K562 (cell line): ENCODE measurements at regions not wholly inside any gene's neighbourhood (a gene's known extent, or its start where the extent isn't known, plus 50 kb on each side); places are given as distances from the start of the nearest gene placed in this dataset.
A peak's percentile ranks its signal among the peaks of the same experiment; 100 is the strongest.

Experiments
- ATAC-seq: fragments of 200-7000 bp; cut with Tn5 transposase; 3 replicates; pipeline ENCODE4 v1.9.1; 2020; ENCODE audit warnings: moderate library complexity
- BruUV-seq: library from RNA; stranded (reverse); fragments of 400-500 nt; replicated peaks from 2 replicates; lab custom pipeline; 2021; lab: Mats Ljungman, UMichigan
- CTCF ChIA-PET: fragments of 300-600 bp; formaldehyde crosslinking; extraction: SDS; loops from one replicate; lab custom pipeline; 2021; ENCODE audit warnings: low intra/inter-chr PET ratio; lab: Yijun Ruan, JAX
- POLR2A ChIA-PET: fragments of 300-600, 350-650 bp; sonication (Branson Sonifier 250); formaldehyde crosslinking; extraction: SDS; loops from one replicate; lab custom pipeline; 2021; ENCODE audit warnings: antibody characterized with exemption, inconsistent platforms; lab: Yijun Ruan, JAX
- DNase-seq, 4 experiments: peaks; one replicate each; pipeline versions ENCODE4 v3.0.0 to v3.0.0-alpha.2; 2011 to 2018; ENCODE audit warnings: low spot score in 3 of 4, mixed read lengths in 3 of 4; ENCODE audit errors: extremely low read depth in 1 of 4
- FAIRE-seq: peaks from 2 replicates; lab custom pipeline; 2011; peaks lifted over from hg19 to GRCh38; lab: Jason Lieb, UNC
- H2AFZ ChIP-seq: 2 replicates; pipeline ENCODE4 v1.6.0; 2011; ENCODE audit warnings: low read depth, low read length, control low read depth, inconsistent platforms
- H3K27ac ChIP-seq: fragments of 200-600 bp; 3 replicates; pipeline ENCODE4 v1.8.0; 2011; ENCODE audit warnings: low read depth, mild to moderate bottlenecking, control low read depth, inconsistent platforms, low read length, moderate library complexity, mixed read lengths; ENCODE audit errors: extremely low read depth
- H3K27me3 ChIP-seq, 2 experiments: fragments of 300-600 bp in 1 of 2; 2 replicates in 1 of 2; 3 replicates in 1 of 2; pipeline versions ENCODE4 v1.6.0 to v1.8.0; 2011; ENCODE audit warnings: inconsistent platforms in 2 of 2, low read length in 2 of 2, mild to moderate bottlenecking in 1 of 2, mixed read lengths in 1 of 2, moderate library complexity in 1 of 2; ENCODE audit not compliant: control insufficient read depth in 2 of 2, insufficient read depth in 2 of 2
- H3K36me3 ChIP-seq: fragments of 300-600 bp; 3 replicates; pipeline ENCODE4 v1.8.0; 2011; ENCODE audit warnings: mild to moderate bottlenecking, low read length, inconsistent platforms; ENCODE audit not compliant: control insufficient read depth, insufficient read depth
- H3K4me1 ChIP-seq, 2 experiments: fragments of 200-600 bp in 1 of 2; replicated peaks in 1 of 2; 2 replicates in 1 of 2; 3 replicates in 1 of 2; pipeline versions ENCODE4 v1.5.1 to v1.8.0; 2011; ENCODE audit warnings: inconsistent platforms in 2 of 2, low read length in 2 of 2, mild to moderate bottlenecking in 1 of 2, mixed read lengths in 1 of 2, moderate library complexity in 1 of 2; ENCODE audit not compliant: control insufficient read depth in 2 of 2, insufficient read depth in 2 of 2
- H3K4me2 ChIP-seq: 2 replicates; pipeline ENCODE4 v1.6.1; 2011; ENCODE audit warnings: low read length, control low read depth, inconsistent platforms, mixed read lengths; ENCODE audit not compliant: insufficient read depth
- H3K4me3 ChIP-seq: fragments of 200-600 bp; sonication (generic), shearing (Covaris generic); 2 replicates; pipeline ENCODE4 v1.5.1; 2016; ENCODE audit warnings: control low read depth, inconsistent platforms
- H3K79me2 ChIP-seq: fragments of 200-600 bp; 3 replicates; pipeline ENCODE4 v1.8.0; 2011; ENCODE audit warnings: low read length, inconsistent platforms; ENCODE audit not compliant: control insufficient read depth, insufficient read depth
- H3K9ac ChIP-seq, 2 experiments: 2 replicates each; pipeline versions ENCODE4 v1.6.0 to v1.6.1; 2011; ENCODE audit warnings: low read depth in 2 of 2, low read length in 2 of 2, control low read depth in 1 of 2, inconsistent platforms in 1 of 2, mild to moderate bottlenecking in 1 of 2, mixed read lengths in 1 of 2; ENCODE audit not compliant: insufficient read depth in 1 of 2
- H3K9me1 ChIP-seq: one replicate; pipeline ENCODE4 v1.6.0; 2011; ENCODE audit warnings: inconsistent platforms, mild to moderate bottlenecking, low read length, moderate library complexity; ENCODE audit not compliant: control insufficient read depth, insufficient read depth
- H3K9me3 ChIP-seq: replicated peaks from 2 replicates; pipeline ENCODE4 v1.5.1; 2011; ENCODE audit warnings: low read depth, low read length, inconsistent platforms; ENCODE audit not compliant: control insufficient read depth, insufficient read depth
- H4K20me1 ChIP-seq: replicated peaks from 2 replicates; pipeline ENCODE4 v1.6.1; 2011; ENCODE audit warnings: low read length, inconsistent platforms, mixed read lengths; ENCODE audit not compliant: control insufficient read depth, insufficient read depth
- NR2C2 ChIP-seq, 2 experiments: fragments of 200-800 bp in 1 of 2; sonication (Bioruptor generic) in 1 of 2; sonication (generic) in 1 of 2; formaldehyde crosslinking in 1 of 2; IDR thresholded peaks; 2 replicates each; pipeline versions ENCODE4 v1.6.1 to v1.8.0; 2016 to 2022; ENCODE audit warnings: mild to moderate bottlenecking in 1 of 2, missing compliant biosample characterization in 1 of 2, missing genetic modification characterization in 1 of 2, missing genetic modification reagents in 1 of 2
- SNRNP70 ChIP-seq: fragments of 200-400 bp; formaldehyde crosslinking; optimal IDR thresholded peaks from 2 replicates; pipeline ENCODE3; 2017; ENCODE audit warnings: low read depth, low read length
- WGBS: fragments of 100-300 bp; shearing (Covaris generic); methylation state at CpG from one replicate; pipeline ENCODE4 v1.1.6; 2016; ENCODE audit warnings: low coverage, mixed read lengths; ENCODE audit not compliant: insufficient coverage; ENCODE audit errors: missing lambda C conversion rate; 5-methylcytosine and 5-hydroxymethylcytosine counted together
- in situ Hi-C: fragments of 300-500 bp; cut with MboI; formaldehyde crosslinking; loops from 4 replicates; pipeline ENCODE4 v1.15.0; 2018; ENCODE audit warnings: inconsistent platforms, mixed read lengths
- intact Hi-C: fragments of 100-400 bp; cut with micrococcal nuclease; formaldehyde crosslinking; loops from 2 replicates; pipeline ENCODE4 v1.14.2; 2022
- TF ChIP-seq, protein P1 (sequence below), 3 experiments: IDR thresholded peaks in 2 of 3; conservative IDR thresholded peaks in 1 of 3; 2 replicates each; pipeline ENCODE4 v1.5.1; 2011 to 2012; ENCODE audit warnings: low read length in 3 of 3, mild to moderate bottlenecking in 3 of 3, control low read depth in 2 of 3, improper control_type of control experiment in 1 of 3, inconsistent platforms in 1 of 3, low read depth in 1 of 3, mixed read lengths in 1 of 3, moderate library complexity in 1 of 3; ENCODE audit not compliant: insufficient read depth in 2 of 3

DNA sequence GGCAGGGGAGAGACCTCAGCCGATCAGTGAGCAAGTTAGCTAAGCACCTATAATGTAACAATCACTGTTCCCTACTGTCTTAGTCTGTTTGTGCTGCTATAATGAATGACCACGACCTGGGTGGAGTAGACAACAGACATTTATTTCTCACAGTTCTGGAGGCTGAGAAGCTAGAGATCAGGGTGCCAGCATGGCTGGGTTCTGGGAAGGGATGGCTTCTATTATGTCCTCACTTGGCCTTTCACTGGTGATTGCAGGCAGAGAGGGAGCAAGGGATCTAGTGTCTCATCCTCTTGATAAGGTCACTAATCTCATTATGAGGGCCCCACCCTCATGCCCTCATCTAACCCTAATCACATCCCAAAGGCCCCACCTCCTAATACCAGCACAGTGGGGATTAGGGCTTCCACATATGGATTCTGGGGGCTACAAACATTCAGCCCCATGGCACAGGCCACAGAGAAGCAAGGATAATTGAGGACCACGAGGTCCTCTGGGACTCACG, 162.5 kb downstream of the CD83 start:
- Histone ChIP-seq H3K4me3 (no peak overlapping the region), H3K4me1 (peaks cover 0 to 7% of the 10 kb centered on the region in 2 experiments; a peak in 2 of 5 replicates), H3K9ac (no peak overlapping the region), H3K9me3 (no peaks in the 10 kb centered on the region), H3K36me3 (no peaks in the 10 kb centered on the region)
- intact Hi-C loops: loop anchor here (5.0 kb wide), 1 partner anchor 68 kb away; no protein-coding TSS in a partner anchor
- in situ Hi-C loops: no loop called here
- ATAC-seq (no peak), DNase-seq (no peak)
- POLR2A ChIA-PET: no interaction called here
- CTCF ChIA-PET: no interaction called here
- TF ChIP-seq SNRNP70 (no peak), NR2C2 (CRISPR knock-in tag; IDR thresholded peaks at IDR 0.05) (no peak), NR2C2 (tag; IDR thresholded peaks at IDR 0.05) (no peak)
- TF ChIP-seq, all 486 proteins: peak for 0
- Histone ChIP-seq H4K20me1 (no peaks in the 10 kb centered on the region), H3K27ac (no peak overlapping the region), H3K27me3 (peaks cover 18 to 56% of the 10 kb centered on the region in 2 experiments), H3K79me2 (no peaks in the 10 kb centered on the region), H2AFZ (no peak overlapping the region), H3K9me1 (no peaks in the 10 kb centered on the region), H3K4me2 (no peak overlapping the region)
- 5% methylated on average over 4 of the region's 4 CpGs for WGBS
- no peak for FAIRE-seq
- BruUV-seq: no TSS peak

DNA sequence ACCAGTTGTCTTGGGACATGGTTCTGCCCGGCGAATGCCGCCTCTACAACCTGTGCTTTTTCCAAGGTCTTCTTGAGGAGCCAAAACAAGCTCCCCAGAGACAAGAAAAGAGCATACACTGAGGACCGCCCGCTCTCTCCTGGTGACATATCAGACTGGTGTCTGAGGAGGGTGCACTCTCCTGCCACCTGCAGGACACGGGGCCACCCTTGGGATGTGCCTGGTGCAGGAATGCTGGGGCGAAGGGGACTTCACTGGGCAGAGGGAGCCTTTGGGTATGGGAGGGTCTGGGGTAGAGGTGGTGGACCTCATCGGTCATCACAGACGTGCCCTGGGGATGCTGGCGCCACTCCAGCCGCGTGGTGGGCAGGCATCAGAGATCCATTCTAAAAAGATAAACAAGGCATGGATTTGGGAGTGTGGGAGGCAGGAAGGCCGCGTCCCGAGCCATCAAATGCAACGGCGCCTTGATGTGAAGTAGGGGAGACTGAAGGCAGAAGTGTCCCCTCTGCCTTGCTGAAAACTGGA, 163.3 kb downstream of the CD83 start:
- POLR2A ChIA-PET: no interaction called here
- Histone ChIP-seq H3K79me2 (no peaks in the 10 kb centered on the region), H3K4me2 (no peak overlapping the region), H3K4me1 (peaks cover 0 to 4% of the 10 kb centered on the region in 2 experiments; a peak in 2 of 5 replicates), H2AFZ (no peak overlapping the region), H3K9ac (no peak overlapping the region), H4K20me1 (no peaks in the 10 kb centered on the region), H3K27ac (no peak overlapping the region), H3K27me3 (peaks cover 17 to 49% of the 10 kb centered on the region in 2 experiments), H3K4me3 (no peak overlapping the region), H3K9me1 (no peaks in the 10 kb centered on the region), H3K9me3 (no peaks in the 10 kb centered on the region), H3K36me3 (no peaks in the 10 kb centered on the region)
- ATAC-seq: peak; percentile 92
- in situ Hi-C loops (no loop called here), intact Hi-C loops (loop anchor here (5.0 kb wide), 1 partner anchor 69 kb away; no protein-coding TSS in a partner anchor)
- peak; percentile 25 to 45 (median 34) for DNase-seq
- 6% methylated on average over 17 of the region's 17 CpGs for WGBS
- BruUV-seq: no TSS peak
- CTCF ChIA-PET: no interaction called here
- peak; percentile 61 for FAIRE-seq
- TF ChIP-seq, protein P1, sequence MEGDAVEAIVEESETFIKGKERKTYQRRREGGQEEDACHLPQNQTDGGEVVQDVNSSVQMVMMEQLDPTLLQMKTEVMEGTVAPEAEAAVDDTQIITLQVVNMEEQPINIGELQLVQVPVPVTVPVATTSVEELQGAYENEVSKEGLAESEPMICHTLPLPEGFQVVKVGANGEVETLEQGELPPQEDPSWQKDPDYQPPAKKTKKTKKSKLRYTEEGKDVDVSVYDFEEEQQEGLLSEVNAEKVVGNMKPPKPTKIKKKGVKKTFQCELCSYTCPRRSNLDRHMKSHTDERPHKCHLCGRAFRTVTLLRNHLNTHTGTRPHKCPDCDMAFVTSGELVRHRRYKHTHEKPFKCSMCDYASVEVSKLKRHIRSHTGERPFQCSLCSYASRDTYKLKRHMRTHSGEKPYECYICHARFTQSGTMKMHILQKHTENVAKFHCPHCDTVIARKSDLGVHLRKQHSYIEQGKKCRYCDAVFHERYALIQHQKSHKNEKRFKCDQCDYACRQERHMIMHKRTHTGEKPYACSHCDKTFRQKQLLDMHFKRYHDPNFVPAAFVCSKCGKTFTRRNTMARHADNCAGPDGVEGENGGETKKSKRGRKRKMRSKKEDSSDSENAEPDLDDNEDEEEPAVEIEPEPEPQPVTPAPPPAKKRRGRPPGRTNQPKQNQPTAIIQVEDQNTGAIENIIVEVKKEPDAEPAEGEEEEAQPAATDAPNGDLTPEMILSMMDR (IDR thresholded peaks at IDR 0.05 in 2 of 3, conservative IDR thresholded peaks at IDR 0.05 in 1 of 3; ENCODE audit: insufficient read depth in 2 of 3, low read depth in 1 of 3, low read length in 3 of 3): peak; percentile 70 to 79 (median 71)
